ENCODE measurements at regions not wholly inside any gene's neighbourhood (a gene's known extent, or its start where the extent isn't known, plus 50 kb on each side); places are given as distances from the start of the nearest gene placed in this dataset.

- TF ChIP-seq CTCF (IDR thresholded peaks at IDR 0.05; ENCODE audit: insufficient read depth, low read depth, low read length) (no peak), EZH2 (IDR thresholded peaks at IDR 0.05; ENCODE audit: insufficient read depth, low read length) (no peak)
Observed at GRCh38 chr1:65703853-65704252, 88.8 kb upstream of the PDE4B start.

Measured in astrocyte (in vitro differentiated cells and primary cell).